HG02885 (cell line): ENCODE measurements at regions not wholly inside any gene's neighbourhood (a gene's known extent, or its start where the extent isn't known, plus 50 kb on each side); places are given as distances from the start of the nearest gene placed in this dataset.
"Not testable (repeated sequence)": the region's sequence is repeated elsewhere in the genome, so short reads cannot be mapped to it uniquely, and the experiment has no call there.

ENCODE experiments used
- ATAC-seq: cut with Tn5 transposase; IDR thresholded peaks from one replicate; pipeline ENCODE4 v1.9.1; 2021; ENCODE audit warnings: mild to moderate bottlenecking; ENCODE audit not compliant: unreplicated experiment, poor library complexity

DNA sequence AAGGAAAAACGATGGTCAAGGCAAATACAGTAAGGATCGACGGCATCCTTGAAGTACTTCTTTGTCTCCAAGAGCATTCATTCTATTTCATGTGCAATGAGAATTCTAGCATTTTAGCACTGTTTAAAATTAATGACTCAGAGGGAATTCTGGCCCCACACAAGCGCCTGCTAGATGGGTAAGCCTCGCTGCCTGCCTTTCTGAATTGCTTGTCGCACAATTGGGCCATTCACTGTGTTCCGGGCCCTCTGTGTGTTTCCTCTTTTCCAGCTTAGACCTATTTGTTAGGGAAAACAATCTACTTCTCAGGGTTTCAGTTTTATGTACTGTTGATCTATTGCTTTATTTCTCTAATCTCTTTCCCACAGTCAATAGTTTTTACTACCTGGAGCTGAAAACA is 204.7 kb upstream of the ZNF32 start:
- ATAC-seq = no peak

DNA sequence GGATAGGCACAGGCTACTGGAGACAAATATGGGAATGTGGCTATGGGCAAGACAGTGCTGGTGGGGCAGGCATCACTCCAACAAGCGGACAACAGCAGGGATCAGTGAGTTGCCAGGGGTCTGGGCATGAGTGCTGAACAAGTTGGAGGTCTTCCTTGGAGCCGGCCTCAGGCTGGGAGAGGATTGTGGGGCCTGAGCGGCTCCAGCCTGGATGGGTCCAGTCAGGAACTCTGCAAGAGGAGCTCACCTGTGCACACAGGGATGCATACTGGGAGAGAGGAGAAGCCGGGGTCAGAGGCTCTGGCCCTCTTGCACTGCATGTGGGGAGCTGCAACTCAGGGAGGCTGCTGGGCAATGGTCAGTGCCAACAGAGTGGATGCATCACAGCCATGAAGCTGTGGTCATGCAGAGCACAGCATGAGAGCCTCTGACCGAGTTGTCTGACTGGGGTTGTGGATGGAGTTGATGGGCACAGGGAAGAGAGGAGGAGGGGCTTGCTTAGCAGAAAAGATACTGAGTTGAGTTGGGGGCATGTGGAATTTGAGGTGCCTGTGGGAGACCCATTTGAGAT is 204.0 kb upstream of the ZNF32 start:
- no peak for ATAC-seq

DNA sequence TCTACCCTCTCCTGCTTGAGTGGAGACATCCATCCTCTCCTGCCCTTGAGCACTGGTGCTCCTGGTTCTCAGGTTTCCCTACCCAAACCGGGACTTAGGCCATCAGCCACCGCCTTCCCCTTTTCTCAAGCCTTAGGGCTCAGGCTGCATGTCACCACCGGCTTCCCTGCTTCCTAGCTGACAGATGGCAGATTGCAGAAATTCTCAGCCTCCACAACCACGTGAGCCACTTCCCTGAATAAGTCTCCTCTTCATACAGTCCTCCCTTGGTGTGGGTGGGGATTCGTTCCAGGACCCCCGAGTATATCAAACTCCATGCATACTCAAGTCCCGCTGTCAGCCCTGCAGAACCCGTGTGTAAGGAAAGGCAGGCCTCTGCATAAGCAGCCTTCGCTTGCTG is 203.5 kb upstream of the ZNF32 start:
- ATAC-seq = no peak

DNA sequence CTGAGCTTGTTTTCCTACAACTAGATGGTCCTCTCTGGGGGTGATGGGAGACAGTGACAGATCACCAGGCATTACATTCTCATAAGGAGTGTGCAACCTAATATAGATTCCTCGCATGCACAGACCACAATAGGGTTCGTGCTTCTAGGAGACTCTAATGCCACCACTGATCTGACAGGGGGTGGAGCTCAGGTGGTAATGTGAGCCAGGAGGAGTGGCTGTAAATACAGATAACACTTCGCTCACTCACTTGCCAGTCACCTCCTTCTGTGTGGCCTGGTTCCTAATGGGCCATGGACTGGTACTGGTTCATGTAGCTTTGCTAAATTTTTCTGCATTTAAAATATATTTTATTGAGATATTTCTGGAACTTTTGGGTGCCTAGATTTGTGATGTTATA is 202.3 kb upstream of the ZNF32 start:
- ATAC-seq = no peak

DNA sequence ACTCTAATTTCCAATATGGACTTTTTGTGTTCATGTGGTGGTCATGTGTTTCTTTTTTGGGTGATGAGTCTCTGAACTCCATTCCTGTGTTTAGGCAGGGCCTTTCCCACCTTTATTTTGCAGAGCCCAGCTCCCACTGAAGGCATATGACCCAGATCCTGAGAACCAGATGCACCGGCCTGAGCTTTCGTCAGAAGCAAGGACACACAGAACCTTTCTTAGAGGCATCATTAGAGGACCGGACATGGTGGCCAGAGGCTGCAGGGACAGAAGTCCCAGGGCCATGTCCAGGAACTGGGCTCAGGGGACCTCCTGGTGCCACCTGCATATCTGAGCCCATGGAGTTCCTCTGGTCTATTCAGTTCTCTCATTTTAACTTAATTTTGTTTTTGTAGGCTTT is 200.9 kb upstream of the ZNF32 start:
- no peak for ATAC-seq

DNA sequence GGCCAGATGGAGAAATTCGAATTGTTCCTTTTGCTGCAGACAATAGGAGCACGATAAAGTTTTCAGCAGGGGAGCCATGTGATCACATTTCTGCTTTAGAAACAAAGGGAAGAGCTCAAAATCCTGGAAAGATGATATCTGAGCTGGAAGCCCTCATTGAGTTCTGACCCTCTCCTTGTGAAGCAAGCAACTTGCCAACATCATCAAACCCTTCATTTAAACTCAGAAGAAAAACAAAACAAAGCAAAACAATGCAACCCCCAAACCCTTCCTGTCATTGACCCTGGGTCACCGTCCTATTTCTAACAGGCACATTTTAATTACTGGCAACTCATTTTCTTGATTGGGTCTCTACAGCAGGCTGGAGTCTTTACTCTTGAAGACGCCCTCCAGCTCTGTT is 198.3 kb upstream of the ZNF32 start:
- ATAC-seq = no peak

- ATAC-seq = no peak
Observed at GRCh38 chr10:43846187-43846680, 197.6 kb upstream of the ZNF32 start.

DNA sequence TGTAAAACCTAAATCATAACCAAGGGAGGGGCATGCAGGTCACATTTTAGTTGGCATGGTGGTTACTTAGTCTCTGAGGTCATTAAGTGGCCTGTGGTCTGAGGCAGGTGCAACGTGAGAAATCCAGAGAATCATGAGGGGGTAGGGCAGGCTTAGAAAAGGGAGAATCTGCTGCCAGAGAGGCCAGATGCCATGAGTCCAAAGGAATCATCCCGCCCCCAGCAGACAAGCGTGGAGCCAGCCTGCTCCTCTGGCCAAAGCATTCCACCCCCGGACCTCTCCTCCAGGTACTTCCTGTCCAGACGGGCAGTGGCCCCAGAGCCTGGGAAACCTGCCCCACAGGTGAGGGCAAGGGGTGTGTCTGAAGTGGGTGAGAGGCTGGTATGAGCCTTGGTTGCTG is 196.4 kb upstream of the ZNF32 start:
- ATAC-seq = no peak

GRCh38 chr10:43844221-43844620 is 195.5 kb upstream of the ZNF32 start:
- ATAC-seq = no peak

DNA sequence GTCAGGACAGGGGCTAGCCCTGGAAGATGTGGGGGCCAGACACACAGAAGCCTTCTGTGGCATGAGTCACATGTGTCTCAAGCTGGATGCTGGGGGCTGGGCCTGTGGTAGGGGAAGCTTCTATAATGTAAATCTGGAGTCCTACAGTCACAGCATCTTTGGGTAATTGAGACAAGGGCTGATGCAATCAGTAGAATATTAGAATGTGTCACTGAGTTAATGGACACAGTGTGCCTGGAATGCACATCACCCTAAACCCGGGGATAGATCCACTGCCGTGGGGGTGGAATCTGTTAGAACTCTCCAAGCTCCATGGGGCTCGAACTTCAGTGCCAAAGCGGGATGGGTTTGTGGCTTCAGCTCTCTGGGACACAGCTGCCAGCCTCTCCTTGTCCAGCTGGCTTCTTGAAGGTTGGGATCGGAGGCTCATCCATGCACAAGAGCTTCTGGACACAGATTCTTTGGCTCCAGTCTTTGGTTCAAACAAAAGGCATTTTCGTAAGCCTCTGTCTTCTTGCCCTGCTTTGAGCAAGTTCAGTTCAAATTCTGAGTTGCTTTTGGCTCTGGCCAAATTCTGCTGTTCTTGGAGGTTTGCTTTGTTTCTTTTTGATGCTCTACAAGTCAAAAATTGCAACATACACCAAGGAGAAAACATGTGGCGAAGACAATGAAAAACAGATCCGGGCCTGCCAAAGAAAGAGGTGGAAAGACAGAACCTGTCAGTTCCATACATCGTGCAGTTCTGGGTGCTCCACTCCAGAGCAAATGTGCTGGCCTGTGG is 194.8 kb upstream of the ZNF32 start:
- no peak for ATAC-seq

GRCh38 chr10:43842496-43842895 is 193.8 kb upstream of the ZNF32 start:
- ATAC-seq = no peak

DNA sequence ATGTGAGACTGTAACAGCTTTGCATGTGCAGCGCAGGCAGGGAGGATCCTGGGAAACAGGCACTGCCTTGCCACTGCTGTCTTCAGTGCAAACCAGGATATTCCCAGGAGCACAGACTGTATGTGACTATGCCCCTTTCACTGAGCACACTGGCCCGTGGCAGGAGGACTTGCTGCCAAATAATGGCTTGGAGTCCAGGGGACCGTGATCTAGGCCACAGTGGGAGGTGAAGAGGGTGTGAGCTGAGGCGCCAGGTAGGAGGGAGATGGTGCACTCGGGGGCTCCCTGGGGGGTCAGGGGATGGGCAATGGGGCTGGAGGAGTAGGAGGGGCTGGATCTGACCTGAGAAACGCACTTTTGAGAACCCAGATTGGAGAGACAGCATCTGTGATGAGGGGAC is 193.4 kb upstream of the ZNF32 start:
- ATAC-seq = no peak

DNA sequence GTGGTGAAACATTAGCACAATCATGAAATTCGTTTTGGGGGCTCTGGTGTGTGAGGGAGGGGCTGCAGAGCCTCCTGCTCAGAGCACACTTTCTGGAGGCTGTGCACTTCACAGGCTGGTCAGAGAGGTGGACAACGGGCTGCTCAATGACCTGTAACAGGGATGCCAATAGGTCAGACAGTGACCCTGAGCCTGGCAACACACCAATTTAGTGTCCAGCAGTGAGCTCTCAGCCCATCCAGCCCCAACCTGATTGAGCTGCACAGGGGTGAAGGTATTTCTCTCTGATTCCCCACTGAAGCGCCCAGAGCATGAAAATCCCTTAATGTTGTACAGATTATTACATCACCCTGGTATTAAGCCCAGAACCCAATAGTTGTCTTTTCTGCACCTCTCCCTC is 191.3 kb upstream of the ZNF32 start:
- no peak for ATAC-seq

DNA sequence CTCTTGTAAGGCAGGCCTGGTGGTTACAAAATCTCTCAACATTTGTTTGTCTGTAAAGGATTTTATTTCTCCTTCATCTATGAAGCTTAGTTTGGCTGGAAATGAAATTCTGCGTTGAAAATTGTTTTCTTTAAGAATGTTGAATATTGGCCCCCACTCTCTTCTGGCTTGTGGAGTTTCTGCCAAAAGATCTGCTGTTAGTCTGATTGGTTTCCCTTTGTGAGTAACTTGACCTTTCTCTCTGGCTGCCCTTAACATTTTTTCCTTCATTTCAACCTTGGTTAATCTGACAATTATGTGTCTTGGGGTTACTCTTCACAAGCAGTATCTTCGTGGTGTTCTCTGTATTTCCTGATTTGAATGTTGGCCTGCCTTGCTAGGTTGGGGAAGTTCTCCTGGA is 186.1 kb upstream of the ZNF32 start:
- not testable (repeated sequence) for ATAC-seq

GRCh38 chr10:43827853-43828252 is 179.2 kb upstream of the ZNF32 start:
- ATAC-seq = no peak

- no peak for ATAC-seq
Observed at GRCh38 chr10:43825984-43826383, 177.3 kb upstream of the ZNF32 start.

GRCh38 chr10:43825421-43825820 is 176.7 kb upstream of the ZNF32 start:
- ATAC-seq = no peak

GRCh38 chr10:43824934-43825333 is 176.3 kb upstream of the ZNF32 start:
- no peak for ATAC-seq

- ATAC-seq = no peak
Observed at GRCh38 chr10:43822631-43823580, 174.2 kb upstream of the ZNF32 start.

DNA sequence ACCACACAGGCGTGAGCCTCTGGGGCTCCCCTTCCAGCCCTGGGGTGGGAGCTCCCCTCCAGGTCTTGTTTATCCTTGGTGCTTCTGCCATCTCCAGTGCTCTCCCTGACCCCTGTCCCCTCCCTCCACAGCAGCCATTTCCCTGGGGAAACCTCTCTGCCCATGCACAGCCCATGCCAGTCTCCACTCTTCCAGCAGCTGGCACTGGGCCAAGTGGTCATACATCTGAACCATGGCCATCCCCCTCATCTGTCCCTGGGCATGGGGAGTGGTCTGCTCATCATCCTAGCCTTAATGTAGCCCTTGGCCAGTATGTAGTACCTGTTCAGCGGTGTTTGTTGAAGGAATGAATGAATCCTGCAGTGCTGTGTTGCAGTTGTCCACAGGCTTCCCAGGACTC is 172.4 kb upstream of the ZNF32 start:
- ATAC-seq = no peak

DNA sequence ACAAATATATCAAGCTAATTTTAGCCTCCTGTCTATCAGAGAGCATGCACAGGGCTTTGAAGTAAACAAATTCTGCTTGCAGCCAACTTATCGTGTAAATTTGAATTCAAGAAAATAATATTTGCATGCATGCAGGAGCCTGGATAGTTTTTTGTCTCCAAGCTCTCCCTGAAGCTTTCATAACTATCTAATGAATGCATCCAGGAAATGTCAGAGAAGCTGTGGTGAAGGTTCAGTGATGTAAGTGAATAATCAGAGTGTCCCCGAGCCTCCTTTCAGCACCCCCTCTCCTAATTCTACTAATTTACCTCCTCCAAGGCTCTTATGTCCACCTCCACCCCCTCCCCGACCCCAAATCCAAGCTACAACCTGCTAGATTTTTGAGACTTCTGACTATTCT is 172.0 kb upstream of the ZNF32 start:
- no peak for ATAC-seq
